SH-SY5Y (cell line): ENCODE measurements at regions not wholly inside any gene's neighbourhood (a gene's known extent, or its start where the extent isn't known, plus 50 kb on each side); places are given as distances from the start of the nearest gene placed in this dataset.

ENCODE experiments used
- GATA2 ChIP-seq: IDR thresholded peaks from 2 replicates; pipeline ENCODE4 v1.6.1; 2011; ENCODE audit warnings: mild to moderate bottlenecking, low read depth, low read length
- GATA3 ChIP-seq: IDR thresholded peaks from 2 replicates; pipeline ENCODE4 v1.6.1; 2011; ENCODE audit warnings: low read depth, mild to moderate bottlenecking, low read length, moderate library complexity

GRCh38 chr13:61138857-61139256 lies 276.8 kb downstream of the PCDH20 start:
- no peak for TF ChIP-seq GATA2
- no peak for TF ChIP-seq GATA3

GRCh38 chr13:61136515-61136914 lies 279.1 kb downstream of the PCDH20 start:
- TF ChIP-seq GATA2 (no peak), GATA3 (no peak)

GRCh38 chr13:61136093-61136492 lies 279.6 kb downstream of the PCDH20 start:
- no peak for TF ChIP-seq GATA2
- no peak for TF ChIP-seq GATA3

GRCh38 chr13:61135583-61135982 lies 280.1 kb downstream of the PCDH20 start:
- TF ChIP-seq GATA2 (no peak), GATA3 (no peak)

GRCh38 chr13:61128850-61129645 lies 286.6 kb downstream of the PCDH20 start:
- TF ChIP-seq GATA3 (no peak), GATA2 (no peak)

DNA sequence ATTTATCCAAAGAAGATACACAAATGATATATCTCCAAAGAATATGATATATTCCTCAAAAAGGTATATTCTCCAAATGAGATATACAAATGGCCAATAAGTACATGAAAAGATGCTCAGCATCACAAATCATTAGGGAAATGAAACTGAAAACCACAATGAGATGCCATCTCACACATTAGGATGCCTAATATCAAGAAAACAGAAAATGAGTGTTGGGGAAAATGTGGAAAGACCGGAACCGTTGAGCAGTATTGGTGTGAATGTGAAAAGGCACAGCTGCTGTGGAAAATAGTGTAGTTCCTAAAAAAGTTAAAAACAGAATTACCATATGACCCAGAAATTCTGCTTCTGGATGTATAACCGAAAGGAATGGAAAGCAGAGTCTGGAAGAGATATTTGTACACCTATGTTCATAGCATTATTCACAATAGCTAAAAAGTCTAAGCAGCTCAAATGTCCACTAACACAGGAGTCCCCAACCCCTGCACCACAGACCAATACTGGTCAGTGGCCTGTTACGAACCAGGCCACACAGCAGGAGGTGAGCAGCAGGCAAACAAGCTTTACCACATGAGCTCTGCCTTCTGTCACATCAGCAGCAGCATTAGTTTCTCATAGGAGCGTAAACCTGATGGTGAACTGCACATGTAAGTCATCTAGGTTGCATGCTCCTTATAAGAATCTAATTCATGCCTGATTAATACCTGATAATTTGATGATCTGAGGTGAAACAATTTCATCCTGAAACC lies 291.9 kb downstream of the PCDH20 start:
- TF ChIP-seq GATA3 (no peak), GATA2 (no peak)

DNA sequence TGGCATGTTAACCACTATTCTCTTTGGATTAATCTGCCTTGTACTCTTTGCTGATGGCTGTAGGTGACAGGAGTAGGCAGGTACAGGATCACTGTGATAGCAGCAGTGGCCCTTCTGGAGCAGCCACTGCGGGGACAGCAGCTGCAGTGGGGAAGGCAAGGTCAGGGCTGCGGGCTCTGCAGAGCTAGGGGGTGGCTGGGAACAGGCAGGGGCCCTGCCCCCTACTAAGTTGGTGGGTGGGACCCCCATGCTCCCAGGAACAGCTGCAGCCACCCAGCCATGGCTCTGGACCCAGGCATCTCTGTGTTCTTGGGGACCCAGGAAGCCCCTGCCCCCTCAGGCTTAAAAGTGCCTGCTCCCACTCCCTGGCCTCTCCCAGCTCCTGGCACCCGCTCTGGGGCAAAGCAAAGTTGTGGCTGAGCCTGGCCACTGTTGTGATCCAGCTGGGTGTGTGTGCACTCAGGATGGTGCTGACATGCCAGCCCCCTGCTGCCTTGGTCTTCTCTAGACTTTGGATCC lies 302.4 kb downstream of the PCDH20 start:
- no peak for TF ChIP-seq GATA3
- TF ChIP-seq GATA2: no peak

- no peak for TF ChIP-seq GATA2
- no peak for TF ChIP-seq GATA3
Observed at GRCh38 chr13:61111529-61111928, 304.1 kb downstream of the PCDH20 start.

DNA sequence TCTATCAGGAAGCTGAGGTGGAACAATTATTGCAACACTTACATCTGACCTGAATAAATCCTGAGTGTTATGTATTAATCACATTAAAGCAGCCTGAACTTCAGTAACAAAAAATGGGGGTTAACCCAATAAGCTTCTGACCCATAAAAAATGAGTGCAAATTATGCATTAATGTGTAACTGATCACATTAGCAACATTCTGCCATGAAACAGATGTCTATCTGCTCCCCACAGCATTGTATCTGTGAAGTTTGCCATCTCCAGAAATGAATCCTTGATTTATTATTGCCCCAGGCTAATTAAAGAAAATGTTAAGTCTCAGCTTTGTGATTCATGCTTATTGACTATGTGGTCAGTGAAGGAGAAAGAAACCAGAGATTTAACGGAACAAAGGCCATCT lies 304.9 kb downstream of the PCDH20 start:
- TF ChIP-seq GATA2: no peak
- TF ChIP-seq GATA3: peak; percentile 67; the same call in 1 of the 2 replicates

GRCh38 chr13:61109741-61110140 lies 305.9 kb downstream of the PCDH20 start:
- TF ChIP-seq GATA2 (no peak), GATA3 (no peak)

DNA sequence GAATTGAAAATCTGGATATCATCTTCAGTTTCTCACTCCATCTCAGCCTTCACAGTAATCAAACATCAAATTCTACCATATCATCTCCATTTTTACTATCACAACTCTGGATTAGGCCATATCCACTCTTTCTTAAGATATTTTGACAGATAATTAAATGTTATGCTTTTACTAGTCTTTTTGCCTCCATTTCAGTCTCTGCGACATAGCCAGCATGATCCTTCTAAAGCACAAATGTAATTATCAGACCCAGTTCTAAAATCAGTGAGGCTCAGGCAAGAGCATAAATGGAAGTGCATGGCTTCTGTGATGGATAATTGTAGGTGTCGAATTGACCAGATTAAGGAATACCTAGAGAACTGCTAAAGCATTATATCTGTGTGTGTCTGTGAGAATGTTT lies 307.7 kb downstream of the PCDH20 start:
- TF ChIP-seq GATA3 (no peak), GATA2 (no peak)

- TF ChIP-seq GATA2 (no peak), GATA3 (no peak)
Observed at GRCh38 chr13:61095885-61096284, 319.8 kb downstream of the PCDH20 start.

- TF ChIP-seq GATA3: no peak
- TF ChIP-seq GATA2: no peak
Observed at GRCh38 chr13:61094865-61095264, 320.8 kb downstream of the PCDH20 start.

GRCh38 chr13:61086087-61086486 lies 329.6 kb downstream of the PCDH20 start:
- no peak for TF ChIP-seq GATA2
- no peak for TF ChIP-seq GATA3

DNA sequence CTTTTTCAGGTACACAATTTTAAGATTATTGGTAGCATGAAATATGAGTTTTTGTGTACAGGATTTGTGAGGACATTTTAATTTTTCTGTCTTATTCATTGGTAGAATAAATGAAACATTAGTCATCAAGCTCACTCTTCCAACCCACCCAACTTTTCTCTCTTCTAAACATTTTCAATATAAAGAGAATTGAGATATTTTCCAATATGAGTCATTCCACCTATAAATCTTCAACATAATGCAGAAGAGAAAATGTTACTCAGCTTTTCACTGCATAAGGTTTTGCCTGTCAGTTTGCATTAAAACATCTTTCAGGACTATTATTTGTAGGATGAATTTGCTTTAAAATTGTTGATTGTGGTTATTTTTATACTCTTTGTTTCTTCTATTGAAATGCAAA lies 330.7 kb downstream of the PCDH20 start:
- no peak for TF ChIP-seq GATA3
- no peak for TF ChIP-seq GATA2
